ENCODE measurements at regions not wholly inside any gene's neighbourhood (a gene's known extent, or its start where the extent isn't known, plus 50 kb on each side); places are given as distances from the start of the nearest gene placed in this dataset.

DNA sequence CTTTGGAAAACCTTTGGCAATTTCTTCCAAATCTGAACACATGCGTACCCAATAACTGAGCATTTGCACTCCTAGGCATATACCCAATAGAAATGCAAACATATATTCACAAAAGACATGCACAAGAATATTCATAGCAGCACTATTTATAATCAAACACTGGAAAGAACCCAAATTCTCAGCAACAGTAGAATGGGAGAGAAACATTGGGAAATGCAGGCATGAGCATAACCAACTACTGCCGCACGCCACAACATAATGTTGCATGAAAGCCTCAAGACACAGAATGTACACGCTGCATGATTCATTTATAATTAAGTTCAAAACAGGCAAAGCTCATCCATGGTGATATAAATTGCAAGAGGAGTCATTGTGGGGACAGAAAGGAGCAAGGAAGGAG lies 69.5 kb upstream of the FBXO28 start:
- Histone ChIP-seq H3K9ac (replicated peaks; ENCODE audit: extremely low read depth, insufficient read depth, low read length) (no peak overlapping the region), H3K36me3 (ENCODE audit: control insufficient read depth in 2 of 2, extremely low read depth in 1 of 2, insufficient read depth in 2 of 2, low read length in 2 of 2) (no peaks in the 10 kb centered on the region), H4K20me1 (replicated peaks; ENCODE audit: control insufficient read depth, extremely low read depth, insufficient read depth, low read length) (no peaks in the 10 kb centered on the region), H2AFZ (ENCODE audit: low read depth, low read length) (no peak overlapping the region), H3K27me3 (ENCODE audit: control insufficient read depth in 2 of 2, insufficient read depth in 2 of 2, low read length in 2 of 2) (no peaks in the 10 kb centered on the region), H3K4me2 (ENCODE audit: insufficient read depth, low read length) (no peak overlapping the region), H3K4me3 (replicated peaks in 1 of 3; ENCODE audit: insufficient read depth in 1 of 3, low read depth in 1 of 3, low read length in 3 of 3) (no peak overlapping the region), H3K27ac (ENCODE audit: insufficient read depth, low read depth, low read length) (no peak overlapping the region), H3K4me1 (ENCODE audit: control insufficient read depth, extremely low read depth, insufficient read depth, low read length) (peaks cover 9% of the 10 kb centered on the region), H3K9me3 (replicated peaks; ENCODE audit: control insufficient read depth, insufficient read depth, low read length) (no peaks in the 10 kb centered on the region), H3K9me1 (replicated peaks; ENCODE audit: control insufficient read depth, extremely low read depth, insufficient read depth, low read length) (no peaks in the 10 kb centered on the region), H3K79me2 (ENCODE audit: control insufficient read depth, insufficient read depth, low read length) (no peaks in the 10 kb centered on the region)
- dilution Hi-C loops (cut with MboI; ENCODE audit: extremely low pct_ligation_motif_present, low sequenced_read_pairs) (no loop called here), intact Hi-C loops (cut with micrococcal nuclease) (no loop called here)
- no TSS peak for BruUV-seq (replicated peaks)
- FAIRE-seq (no peak), DNase-seq (ENCODE audit: low read depth, low spot score) (no peak)
- CTCF ChIA-PET: no interaction called here
- TF ChIP-seq FOS (IDR thresholded peaks at IDR 0.05; ENCODE audit: borderline replicate concordance, insufficient read depth, low read length) (no peak), POLR2AphosphoS5 (IDR thresholded peaks at IDR 0.05; ENCODE audit: insufficient read depth, low read depth, low read length) (no peak), POLR2A (IDR thresholded peaks at IDR 0.05; ENCODE audit: low read depth, low read length) (no peak), GATA2 (IDR thresholded peaks at IDR 0.05; ENCODE audit: insufficient read depth, insufficient read length, low read depth, low read length) (no peak), MAX (IDR thresholded peaks at IDR 0.05; ENCODE audit: insufficient read depth, insufficient read length) (no peak), EZH2 (IDR thresholded peaks at IDR 0.05; ENCODE audit: borderline replicate concordance, low read depth, low read length, severe bottlenecking) (no peak), JUN (IDR thresholded peaks at IDR 0.05; ENCODE audit: borderline replicate concordance, insufficient read depth, insufficient read length, low read depth) (no peak), MYC (IDR thresholded peaks at IDR 0.05; ENCODE audit: low read depth, low read length) (no peak), CTCF (IDR thresholded peaks at IDR 0.05; ENCODE audit: extremely low read depth in 1 of 2, insufficient read depth in 1 of 2, low read depth in 1 of 2, low read length in 2 of 2) (no peak)
- POLR2A ChIA-PET: no interaction called here
